H9 (cell line): ENCODE measurements at regions not wholly inside any gene's neighbourhood (a gene's known extent, or its start where the extent isn't known, plus 50 kb on each side); places are given as distances from the start of the nearest gene placed in this dataset.

ENCODE experiments used
- DNase-seq: peaks from one replicate; pipeline ENCODE4 v3.0.0-alpha.2; 2017
- H2AFZ ChIP-seq: one replicate; pipeline ENCODE4 v1.6.1; 2013; ENCODE audit warnings: mild to moderate bottlenecking, low read length, control low read depth, moderate library complexity
- H2AK5ac ChIP-seq: 2 replicates; pipeline ENCODE4 v1.6.1; 2013; ENCODE audit warnings: low read length, control low read depth, mixed read lengths; ENCODE audit not compliant: insufficient read length
- H2BK120ac ChIP-seq: one replicate; pipeline ENCODE4 v1.6.1; 2013; ENCODE audit warnings: low read depth, mild to moderate bottlenecking, low read length, control low read depth, inconsistent platforms; ENCODE audit not compliant: poor library complexity, severe bottlenecking
- H2BK12ac ChIP-seq: 2 replicates; pipeline ENCODE4 v1.6.1; 2013; ENCODE audit warnings: low read length, control low read depth, mixed read lengths, low read depth; ENCODE audit not compliant: insufficient read length
- H2BK15ac ChIP-seq: 2 replicates; pipeline ENCODE4 v1.6.1; 2013; ENCODE audit warnings: low read depth, low read length, control low read depth
- H2BK20ac ChIP-seq: one replicate; pipeline ENCODE4 v1.6.1; 2013; ENCODE audit warnings: low read depth, mild to moderate bottlenecking, low read length, control low read depth, inconsistent platforms; ENCODE audit not compliant: poor library complexity, severe bottlenecking
- H2BK5ac ChIP-seq: 2 replicates; pipeline ENCODE4 v1.6.1; 2013; ENCODE audit warnings: low read length, control low read depth, mixed read lengths; ENCODE audit not compliant: insufficient read length
- H3K14ac ChIP-seq: 2 replicates; pipeline ENCODE4 v1.6.1; 2013; ENCODE audit warnings: low read length, control low read depth; ENCODE audit not compliant: insufficient read depth
- H3K18ac ChIP-seq: 2 replicates; pipeline ENCODE4 v1.6.1; 2013; ENCODE audit warnings: low read depth, mild to moderate bottlenecking, mixed read lengths, low read length, control low read depth; ENCODE audit not compliant: insufficient read length
- H3K23ac ChIP-seq: 2 replicates; pipeline ENCODE4 v1.6.1; 2013; ENCODE audit warnings: low read length, control low read depth, mixed read lengths, low read depth; ENCODE audit not compliant: insufficient read length
- H3K23me2 ChIP-seq: 2 replicates; pipeline ENCODE4 v1.6.1; 2013; ENCODE audit warnings: low read depth, mild to moderate bottlenecking, mixed read lengths, low read length, control low read depth; ENCODE audit not compliant: insufficient read length, poor library complexity, severe bottlenecking
- H3K27ac ChIP-seq: 2 replicates; pipeline ENCODE4 v1.5.1; 2013; ENCODE audit warnings: low read length, control low read depth, mixed read lengths, low read depth; ENCODE audit not compliant: insufficient read length
- H3K27me3 ChIP-seq: 2 replicates; pipeline ENCODE4 v1.6.1; 2013; ENCODE audit warnings: low read length, control low read depth, inconsistent platforms; ENCODE audit not compliant: insufficient read depth
- H3K4ac ChIP-seq: 2 replicates; pipeline ENCODE4 v1.6.1; 2013; ENCODE audit warnings: low read depth, mild to moderate bottlenecking, control low read depth, inconsistent platforms, low read length, moderate library complexity
- H3K4me1 ChIP-seq: 2 replicates; pipeline ENCODE4 v1.6.1; 2013; ENCODE audit warnings: low read length, control low read depth, inconsistent platforms; ENCODE audit not compliant: insufficient read depth
- H3K4me2 ChIP-seq: 2 replicates; pipeline ENCODE4 v1.6.1; 2013; ENCODE audit warnings: low read length, control low read depth, mixed read lengths; ENCODE audit not compliant: insufficient read length, insufficient read depth
- H3K56ac ChIP-seq: 2 replicates; pipeline ENCODE4 v1.6.1; 2013; ENCODE audit warnings: low read depth, mild to moderate bottlenecking, mixed read lengths, low read length, control low read depth; ENCODE audit not compliant: insufficient read length
- H3K79me1 ChIP-seq: 2 replicates; pipeline ENCODE4 v1.6.1; 2013; ENCODE audit warnings: low read depth, mild to moderate bottlenecking, moderate library complexity, low read length, control low read depth, inconsistent platforms; ENCODE audit not compliant: insufficient read depth, poor library complexity, severe bottlenecking
- H3K79me2 ChIP-seq: 2 replicates; pipeline ENCODE4 v1.6.1; 2013; ENCODE audit warnings: low read length, control low read depth, inconsistent platforms; ENCODE audit not compliant: insufficient read depth
- H3K9ac ChIP-seq: 2 replicates; pipeline ENCODE4 v1.6.1; 2013; ENCODE audit warnings: low read length, control low read depth, mixed read lengths; ENCODE audit not compliant: insufficient read length; ENCODE audit errors: extremely low read depth
- H3K9me3 ChIP-seq: one replicate; pipeline ENCODE4 v1.6.1; 2013; ENCODE audit warnings: low read depth, low read length, inconsistent platforms; ENCODE audit not compliant: control insufficient read depth
- H3T11ph ChIP-seq: one replicate; pipeline ENCODE4 v1.6.1; 2013; ENCODE audit warnings: mild to moderate bottlenecking, low read length, control low read depth, inconsistent platforms
- H4K20me1 ChIP-seq: one replicate; pipeline ENCODE4 v1.6.1; 2013; ENCODE audit not compliant: control insufficient read depth, insufficient read length, insufficient read depth
- H4K5ac ChIP-seq: 2 replicates; pipeline ENCODE4 v1.6.1; 2013; ENCODE audit warnings: low read depth, mild to moderate bottlenecking, mixed read lengths, low read length, control low read depth; ENCODE audit not compliant: insufficient read length
- H4K8ac ChIP-seq: replicated peaks from 2 replicates; pipeline ENCODE4 v1.6.1; 2013; ENCODE audit warnings: low read length, control low read depth, mixed read lengths, low read depth; ENCODE audit not compliant: insufficient read length
- H4K91ac ChIP-seq: 2 replicates; pipeline ENCODE4 v1.6.1; 2013; ENCODE audit warnings: low read depth, mild to moderate bottlenecking, moderate library complexity, mixed read lengths, low read length, control low read depth; ENCODE audit not compliant: insufficient read length
- H3K27ac Mint-ChIP-seq, 3 experiments: 2 replicates in 2 of 3; 3 replicates in 1 of 3; pipeline ENCODE4 v1.8.0; 2020 to 2021; ENCODE audit warnings: mixed read lengths in 3 of 3, mild to moderate bottlenecking in 1 of 3, moderate library complexity in 1 of 3
- H3K27me3 Mint-ChIP-seq: 2 replicates; pipeline ENCODE4 v1.8.0; 2021; ENCODE audit warnings: low read depth, mild to moderate bottlenecking, moderate library complexity, mixed read lengths
- H3K36me3 Mint-ChIP-seq, 3 experiments: 2 replicates in 2 of 3; 3 replicates in 1 of 3; pipeline ENCODE4 v1.8.0; 2020 to 2021; ENCODE audit warnings: low read depth in 3 of 3, mixed read lengths in 3 of 3; ENCODE audit not compliant: insufficient read depth in 1 of 3
- H3K4me1 Mint-ChIP-seq, 2 experiments: 2 replicates each; pipeline ENCODE4 v1.8.0; 2020; ENCODE audit warnings: mixed read lengths in 2 of 2
- H3K4me3 Mint-ChIP-seq, 2 experiments: 2 replicates in 1 of 2; 3 replicates in 1 of 2; pipeline ENCODE4 v1.8.0; 2020 to 2021; ENCODE audit warnings: mild to moderate bottlenecking in 2 of 2, mixed read lengths in 2 of 2, moderate library complexity in 1 of 2
- H3K9me3 Mint-ChIP-seq, 2 experiments: 2 replicates in 1 of 2; 3 replicates in 1 of 2; pipeline ENCODE4 v1.8.0; 2020; ENCODE audit warnings: mild to moderate bottlenecking in 2 of 2, mixed read lengths in 2 of 2, moderate library complexity in 1 of 2
- CTCF ChIP-seq: fragments of 200-600 bp; sonication (generic); conservative IDR thresholded peaks from 3 replicates; pipeline ENCODE4 v1.8.0; 2021; ENCODE audit warnings: antibody characterized with exemption, mild to moderate bottlenecking
- WGBS: extraction: QIAGEN DNeasy Blood & Tissue Kit; methylation state at CpG from one replicate; pipeline ENCODE4 v1.1.7; 2013; ENCODE audit warnings: missing lambda C conversion rate, low lambda C conversion rate, mixed read lengths; ENCODE audit not compliant: insufficient read length; ENCODE audit errors: extremely low coverage; 5-methylcytosine and 5-hydroxymethylcytosine counted together

- no peak overlapping the region for H3K14ac ChIP-seq
- H4K5ac ChIP-seq: no peak overlapping the region
- H4K91ac ChIP-seq: no peak overlapping the region
- DNase-seq: no peak
- H2BK20ac ChIP-seq: no peak overlapping the region
- H3K4me1 ChIP-seq: no peaks in the 10 kb centered on the region; the same call in 1 of the 2 replicates
- H4K20me1 ChIP-seq: no peaks in the 10 kb centered on the region
- Mint-ChIP-seq H3K27me3 (peaks cover 83% of the 10 kb centered on the region), H3K27ac (no peak overlapping the region), H3K4me1 (peaks cover 41 to 43% of the 10 kb centered on the region in 2 experiments), H3K4me3 (no peak overlapping the region; a peak in 1 of 5 replicates), H3K9me3 (peaks cover 0 to 8% of the 10 kb centered on the region in 2 experiments; a peak in 3 of 5 replicates), H3K36me3 (peaks cover 0 to 3% (median 2%) of the 10 kb centered on the region in 3 experiments; a peak in 2 of 7 replicates)
- peaks cover 17% of the 10 kb centered on the region for H3K27me3 ChIP-seq
- no peak overlapping the region for H3T11ph ChIP-seq
- no peak overlapping the region for H2BK5ac ChIP-seq
- H3K23ac ChIP-seq: no peak overlapping the region
- no peak overlapping the region for H3K56ac ChIP-seq
- no peak overlapping the region for H2AK5ac ChIP-seq
- H3K4me2 ChIP-seq: no peak overlapping the region
- no peaks in the 10 kb centered on the region for H3K79me2 ChIP-seq
- no peaks in the 10 kb centered on the region for H3K79me1 ChIP-seq
- no peaks in the 10 kb centered on the region for H3K9me3 ChIP-seq
- no peak overlapping the region for H4K8ac ChIP-seq
- H2AFZ ChIP-seq: no peak overlapping the region
- no peaks in the 10 kb centered on the region for H3K23me2 ChIP-seq
- H3K18ac ChIP-seq: no peak overlapping the region
- no peak overlapping the region for H2BK15ac ChIP-seq
- no peak overlapping the region for H3K27ac ChIP-seq
- no peak overlapping the region for H3K9ac ChIP-seq
- TF ChIP-seq CTCF: no peak
- WGBS: no CpG with 5 or more reads among the region's 1 CpG
- H2BK12ac ChIP-seq: no peak overlapping the region
- no peak overlapping the region for H3K4ac ChIP-seq
- no peak overlapping the region for H2BK120ac ChIP-seq
Measured at GRCh38 chr14:87155856-87156488, 837.0 kb downstream of the GALC start.
